SKM-1 treated with dmso at 0.1 percent for 144 hours (cell line): ENCODE measurements at regions not wholly inside any gene's neighbourhood (a gene's known extent, or its start where the extent isn't known, plus 50 kb on each side); places are given as distances from the start of the nearest gene placed in this dataset.
"Not testable (repeated sequence)": the region's sequence is repeated elsewhere in the genome, so short reads cannot be mapped to it uniquely, and the experiment has no call there.

Source experiments
- DNase-seq: peaks from one replicate; lab custom pipeline; 2025; ENCODE audit not compliant: unreplicated experiment; lab: John Stamatoyannopoulos, UW

- no peak for DNase-seq
Observed at GRCh38 chr1:163472651-163473248, 151.0 kb downstream of the NUF2 start.

- DNase-seq: no peak
Observed at GRCh38 chr1:163477276-163477830, 155.6 kb downstream of the NUF2 start.

GRCh38 chr1:163498391-163499330, 176.9 kb downstream of the NUF2 start:
- DNase-seq: not testable (repeated sequence)

GRCh38 chr1:163504331-163504978, 182.7 kb downstream of the NUF2 start:
- no peak for DNase-seq

GRCh38 chr1:163509114-163509513, 187.4 kb downstream of the NUF2 start:
- no peak for DNase-seq

- no peak for DNase-seq
Observed at GRCh38 chr1:163512349-163512989, 190.7 kb downstream of the NUF2 start.

GRCh38 chr1:163523375-163524029, 201.7 kb downstream of the NUF2 start:
- no peak for DNase-seq

- DNase-seq: peak; percentile 35
Observed at GRCh38 chr1:163528710-163529348, 207.1 kb downstream of the NUF2 start.

- no peak for DNase-seq
Observed at GRCh38 chr1:163531345-163531744, 209.6 kb downstream of the NUF2 start.

GRCh38 chr1:163535401-163535800, 213.6 kb downstream of the NUF2 start:
- no peak for DNase-seq

GRCh38 chr1:163535807-163536206, 214.1 kb downstream of the NUF2 start:
- no peak for DNase-seq

- DNase-seq: no peak
Observed at GRCh38 chr1:163537809-163538208, 216.1 kb downstream of the NUF2 start.

GRCh38 chr1:163538667-163539066, 216.9 kb downstream of the NUF2 start:
- no peak for DNase-seq

GRCh38 chr1:163540727-163541126, 219.0 kb downstream of the NUF2 start:
- no peak for DNase-seq

- peak; percentile 53 for DNase-seq
Observed at GRCh38 chr1:163544441-163544840, 222.7 kb downstream of the NUF2 start.

- no peak for DNase-seq
Observed at GRCh38 chr1:163558162-163558561, 236.4 kb downstream of the NUF2 start.

- DNase-seq: peak; percentile 15
Observed at GRCh38 chr1:163561580-163562295, 240.0 kb downstream of the NUF2 start.

GRCh38 chr1:163562355-163562754, 240.6 kb downstream of the NUF2 start:
- no peak for DNase-seq

GRCh38 chr1:163565166-163565565, 243.4 kb downstream of the NUF2 start:
- no peak for DNase-seq
